Karpas-422 (cell line): ENCODE measurements at regions not wholly inside any gene's neighbourhood (a gene's known extent, or its start where the extent isn't known, plus 50 kb on each side); places are given as distances from the start of the nearest gene placed in this dataset.
A peak's percentile ranks its signal among the peaks of the same experiment; 100 is the strongest.

ENCODE experiments used
- DNase-seq: peaks from one replicate; pipeline ENCODE4 v3.0.0-alpha.2; 2015
- H2AFZ ChIP-seq: fragments of 200-600 bp; sonication (generic); 2 replicates; pipeline ENCODE4 v1.6.1; 2014; ENCODE audit warnings: antibody characterized with exemption, low read length, mixed read lengths
- H3K27ac ChIP-seq: fragments of 200-600 bp; sonication (generic); 2 replicates; pipeline ENCODE4 v1.5.1; 2014; ENCODE audit warnings: mild to moderate bottlenecking, low read length, moderate library complexity
- H3K27me3 ChIP-seq: fragments of 200-600 bp; sonication (generic); 2 replicates; pipeline ENCODE4 v1.6.1; 2014; ENCODE audit warnings: low read length, mixed read lengths
- H3K36me3 ChIP-seq: fragments of 200-600 bp; sonication (generic); 2 replicates; pipeline ENCODE4 v1.6.1; 2014; ENCODE audit warnings: low read length, mixed read lengths; ENCODE audit not compliant: insufficient read depth
- H3K4me1 ChIP-seq: fragments of 200-600 bp; sonication (generic); 2 replicates; pipeline ENCODE4 v1.6.1; 2014; ENCODE audit warnings: mild to moderate bottlenecking, low read length, mixed read lengths
- H3K4me2 ChIP-seq: fragments of 200-600 bp; sonication (generic); 2 replicates; pipeline ENCODE4 v1.6.1; 2014; ENCODE audit warnings: low read length, low read depth, mild to moderate bottlenecking; ENCODE audit not compliant: poor library complexity, severe bottlenecking
- H3K4me3 ChIP-seq: fragments of 200-600 bp; sonication (generic); 2 replicates; pipeline ENCODE4 v1.5.1; 2014; ENCODE audit warnings: mild to moderate bottlenecking, antibody characterized with exemption, low read length, mixed read lengths
- H3K79me2 ChIP-seq: fragments of 200-600 bp; sonication (generic); 2 replicates; pipeline ENCODE4 v1.6.1; 2014; ENCODE audit warnings: mild to moderate bottlenecking, low read length, mixed read lengths
- H3K9ac ChIP-seq: fragments of 200-600 bp; sonication (generic); 2 replicates; pipeline ENCODE4 v1.6.0; 2014; ENCODE audit warnings: low read length
- H3K9me2 ChIP-seq: fragments of 200-600 bp; sonication (generic), shearing (Covaris generic); replicated peaks from 2 replicates; pipeline ENCODE4 v1.6.0; 2014; ENCODE audit warnings: mild to moderate bottlenecking, low read length, moderate library complexity; ENCODE audit not compliant: insufficient read depth
- H3K9me3 ChIP-seq: fragments of 300-700, 200-600 bp; sonication (generic); 2 replicates; pipeline ENCODE4 v1.6.1; 2014; ENCODE audit warnings: low read length, mixed read lengths
- H4K20me1 ChIP-seq: fragments of 200-600 bp; sonication (generic); 2 replicates; pipeline ENCODE4 v1.6.1; 2014; ENCODE audit warnings: mild to moderate bottlenecking, antibody characterized with exemption, low read length, low read depth; ENCODE audit not compliant: insufficient read depth

DNA sequence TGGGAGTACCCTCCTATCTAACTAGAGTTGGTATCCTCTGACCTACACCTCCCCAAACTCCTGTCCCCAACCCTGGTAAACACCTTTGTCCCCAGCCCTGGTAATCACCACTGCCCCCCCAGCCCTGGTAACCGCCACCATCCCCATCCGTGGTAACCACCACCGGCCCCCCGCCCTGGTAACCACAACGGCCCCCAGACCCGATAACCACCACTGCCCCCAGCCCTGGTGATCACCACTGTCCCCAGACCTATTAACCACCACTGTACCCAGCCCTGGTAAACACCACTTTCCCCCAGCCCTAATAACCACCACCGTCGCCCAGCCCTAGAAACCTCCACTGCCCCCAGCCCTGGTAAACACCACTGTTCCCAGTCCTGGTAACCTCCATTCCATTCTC lies 820.2 kb upstream of the SALL3 start:
- Histone ChIP-seq H3K27ac (no peak overlapping the region), H3K4me1 (no peaks in the 10 kb centered on the region)

DNA sequence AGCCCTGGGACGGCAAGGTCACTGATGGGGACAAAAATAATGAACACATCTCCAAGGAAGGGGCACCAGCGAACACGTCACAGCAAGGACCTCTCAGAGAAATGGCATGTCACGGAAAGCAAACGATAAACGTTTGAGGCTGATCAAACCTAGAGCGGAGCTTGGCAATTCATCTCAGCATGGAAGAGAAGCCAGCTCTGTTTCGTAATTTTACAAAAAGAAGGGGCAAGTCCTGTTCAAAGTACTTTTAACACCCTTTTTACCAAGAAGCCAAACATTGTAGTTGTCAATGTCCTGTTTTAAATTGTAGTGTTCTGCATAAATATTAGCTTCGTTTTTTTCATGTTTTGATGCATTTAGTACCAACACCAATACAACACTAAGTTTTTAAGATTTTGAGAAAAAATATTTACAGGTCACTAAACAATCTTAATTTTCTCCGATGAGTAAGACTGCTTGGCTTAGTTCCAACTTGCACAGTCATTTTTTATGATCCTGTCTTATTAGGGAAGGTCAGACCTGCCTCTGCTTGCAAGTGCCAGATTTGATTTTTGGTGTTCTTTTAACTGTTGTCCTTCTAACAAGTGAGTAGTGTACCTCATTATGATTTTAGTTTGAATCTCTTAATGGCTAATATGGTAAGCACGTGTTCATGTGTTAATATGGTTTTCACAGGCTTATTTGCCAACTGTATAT lies 818.5 kb upstream of the SALL3 start:
- Histone ChIP-seq H3K9me3 (no peaks in the 10 kb centered on the region), H3K4me2 (no peak overlapping the region), H3K4me3 (no peak overlapping the region), H4K20me1 (no peaks in the 10 kb centered on the region), H3K36me3 (no peaks in the 10 kb centered on the region), H3K79me2 (no peaks in the 10 kb centered on the region), H3K4me1 (no peaks in the 10 kb centered on the region), H3K9me2 (no peaks in the 10 kb centered on the region), H2AFZ (no peak overlapping the region), H3K27ac (no peak overlapping the region), H3K27me3 (no peaks in the 10 kb centered on the region), H3K9ac (no peak overlapping the region)
- no peak for DNase-seq

More for the DNA sequence above, 820.2 kb upstream of the SALL3 start:
- Histone ChIP-seq H3K9me3 (no peaks in the 10 kb centered on the region), H3K36me3 (no peaks in the 10 kb centered on the region), H3K27me3 (no peaks in the 10 kb centered on the region), H3K9ac (no peak overlapping the region), H3K79me2 (no peaks in the 10 kb centered on the region), H3K9me2 (no peaks in the 10 kb centered on the region), H3K4me3 (no peak overlapping the region), H2AFZ (no peak overlapping the region), H3K4me2 (no peak overlapping the region), H4K20me1 (no peaks in the 10 kb centered on the region)
- no peak for DNase-seq

DNA sequence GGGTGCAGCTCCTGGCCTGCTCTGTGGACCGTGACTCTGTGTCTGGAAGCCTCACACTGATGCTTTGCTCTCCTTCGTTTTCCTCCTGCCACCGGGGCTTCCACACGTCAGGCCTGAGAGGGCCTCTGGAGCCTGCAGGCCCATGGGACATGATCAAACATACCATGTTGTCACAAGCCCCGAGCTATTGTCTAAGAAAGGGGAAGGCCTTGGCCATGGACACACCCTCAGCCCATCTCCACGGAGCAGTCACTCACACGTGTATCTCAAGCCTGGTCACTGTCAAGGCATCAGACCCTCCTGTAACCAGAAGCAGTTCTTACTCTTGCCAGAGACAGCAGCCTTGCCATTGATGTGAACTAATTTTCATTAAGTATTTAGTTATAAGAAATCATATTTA lies 814.1 kb upstream of the SALL3 start:
- Histone ChIP-seq H4K20me1 (no peaks in the 10 kb centered on the region), H3K4me3 (no peak overlapping the region), H3K27ac (no peak overlapping the region), H3K9ac (no peak overlapping the region), H3K79me2 (no peaks in the 10 kb centered on the region), H3K9me2 (no peaks in the 10 kb centered on the region), H3K4me2 (no peak overlapping the region), H3K27me3 (no peaks in the 10 kb centered on the region), H3K36me3 (no peaks in the 10 kb centered on the region), H2AFZ (no peak overlapping the region), H3K9me3 (no peaks in the 10 kb centered on the region), H3K4me1 (peaks cover under 1% of the 10 kb centered on the region; the same call in 1 of the 2 replicates)
- DNase-seq: no peak

DNA sequence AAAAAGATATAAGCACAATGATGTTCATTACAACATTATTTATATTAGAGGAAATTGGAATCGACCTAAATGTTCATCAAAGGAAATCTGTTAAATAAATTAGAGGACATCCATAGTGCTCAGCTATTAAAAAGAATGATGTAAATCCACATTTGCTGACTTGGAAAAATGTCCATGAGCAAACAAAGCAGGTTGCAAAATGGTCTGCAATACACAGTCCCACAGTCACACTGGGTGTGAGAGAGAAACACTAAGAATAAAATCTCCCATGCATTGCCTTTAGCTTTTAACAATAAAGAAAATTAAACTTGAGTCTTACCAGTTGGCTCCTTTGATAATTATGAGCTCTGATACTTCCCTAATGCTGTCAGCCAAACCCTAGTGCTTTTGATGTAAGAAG lies 811.1 kb upstream of the SALL3 start:
- Histone ChIP-seq H3K4me3 (no peak overlapping the region), H4K20me1 (no peaks in the 10 kb centered on the region), H3K9me3 (no peaks in the 10 kb centered on the region), H3K79me2 (no peaks in the 10 kb centered on the region), H2AFZ (no peak overlapping the region), H3K9me2 (no peaks in the 10 kb centered on the region), H3K27me3 (no peaks in the 10 kb centered on the region), H3K9ac (no peak overlapping the region), H3K4me2 (no peak overlapping the region), H3K27ac (no peak overlapping the region), H3K36me3 (no peaks in the 10 kb centered on the region), H3K4me1 (peaks cover 4% of the 10 kb centered on the region; the same call in 1 of the 2 replicates)
- no peak for DNase-seq

DNA sequence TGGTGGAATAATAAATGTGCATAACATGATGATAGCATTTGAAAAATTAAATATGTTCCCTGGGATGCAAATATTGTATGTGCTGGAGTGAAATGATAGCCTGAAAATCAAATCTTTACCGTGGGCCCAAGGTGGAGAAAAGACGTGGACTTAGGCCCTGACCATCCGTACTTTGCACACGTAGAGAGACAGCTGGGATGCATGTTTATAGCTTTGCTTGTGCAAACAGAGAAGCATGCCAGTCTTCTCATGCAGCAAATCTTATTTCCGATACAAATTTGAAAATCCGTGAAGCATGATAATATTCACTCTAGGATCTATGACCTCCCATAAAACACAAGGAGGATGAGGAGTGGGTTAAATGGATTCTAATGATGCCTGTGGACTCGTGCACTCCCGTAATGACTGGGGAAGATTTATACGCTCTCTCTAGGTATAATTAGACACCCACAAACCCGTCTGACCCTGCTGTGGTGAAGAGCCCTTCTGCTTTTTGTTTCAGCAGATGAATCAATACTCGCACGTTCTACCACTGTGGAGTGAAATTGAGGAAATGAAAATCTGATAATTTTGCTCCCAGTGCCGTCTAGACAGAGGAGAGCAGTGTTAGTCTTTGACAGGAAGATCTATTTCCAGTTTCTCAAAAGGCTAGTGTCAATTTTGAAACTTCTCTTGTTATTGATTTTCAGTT lies 810.3 kb upstream of the SALL3 start:
- Histone ChIP-seq H3K9me3 (no peaks in the 10 kb centered on the region), H3K9ac (no peak overlapping the region), H3K27ac (no peak overlapping the region), H3K79me2 (no peaks in the 10 kb centered on the region), H3K4me1 (peaks cover 4% of the 10 kb centered on the region; the same call in 1 of the 2 replicates), H3K4me2 (no peak overlapping the region), H3K9me2 (no peaks in the 10 kb centered on the region), H4K20me1 (no peaks in the 10 kb centered on the region), H3K27me3 (no peaks in the 10 kb centered on the region), H3K36me3 (no peaks in the 10 kb centered on the region), H3K4me3 (no peak overlapping the region), H2AFZ (no peak overlapping the region)
- peak; percentile 43 for DNase-seq

DNA sequence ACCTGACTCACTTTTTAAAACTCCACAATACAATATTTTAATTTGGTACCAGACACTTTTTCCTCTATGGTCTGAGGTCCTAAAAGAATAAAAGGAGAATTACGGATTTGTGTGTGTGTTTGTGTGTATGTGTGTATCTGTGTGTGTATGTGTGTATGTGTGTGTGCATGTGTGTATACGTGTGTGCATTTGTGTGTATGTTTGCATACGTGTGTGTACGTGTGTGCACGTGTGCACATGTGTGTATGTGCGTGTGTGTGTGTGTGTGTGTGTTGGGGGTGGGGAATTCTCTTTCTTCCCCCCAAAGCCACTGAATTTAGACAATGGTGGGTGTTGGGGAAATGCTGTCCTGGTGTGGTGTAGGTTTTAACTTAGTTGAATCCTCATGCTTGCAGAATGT lies 807.7 kb upstream of the SALL3 start:
- Histone ChIP-seq H3K9me2 (no peaks in the 10 kb centered on the region), H4K20me1 (no peaks in the 10 kb centered on the region), H3K4me1 (peaks cover 4% of the 10 kb centered on the region; the same call in 1 of the 2 replicates), H2AFZ (no peak overlapping the region), H3K27ac (no peak overlapping the region), H3K4me3 (no peak overlapping the region), H3K79me2 (no peaks in the 10 kb centered on the region), H3K36me3 (no peaks in the 10 kb centered on the region), H3K4me2 (no peak overlapping the region), H3K9ac (no peak overlapping the region), H3K9me3 (no peaks in the 10 kb centered on the region), H3K27me3 (no peaks in the 10 kb centered on the region)
- DNase-seq: no peak

DNA sequence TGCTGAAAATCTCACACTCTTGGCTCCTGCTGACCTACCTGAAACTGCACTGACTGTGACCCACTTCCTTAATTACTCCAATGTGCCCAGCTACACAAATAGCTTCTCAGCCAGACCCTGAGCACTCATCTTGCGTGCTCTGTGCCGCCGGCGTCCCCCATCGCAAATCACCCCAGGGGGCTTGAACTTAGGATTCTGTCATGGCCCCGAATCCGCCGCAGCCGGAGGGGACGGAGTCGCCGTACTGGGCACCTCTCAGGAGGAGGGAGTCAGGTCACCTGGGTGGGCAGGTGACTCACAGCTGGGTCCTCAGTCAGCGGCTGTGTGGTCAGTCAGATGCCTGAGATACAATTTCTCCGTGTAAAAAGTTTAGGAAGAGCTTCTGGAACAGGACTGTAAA lies 804.9 kb upstream of the SALL3 start:
- Histone ChIP-seq H3K4me3 (no peak overlapping the region), H3K27ac (no peak overlapping the region), H3K9ac (no peak overlapping the region), H3K79me2 (no peaks in the 10 kb centered on the region), H2AFZ (no peak overlapping the region), H3K9me3 (no peaks in the 10 kb centered on the region), H3K9me2 (no peaks in the 10 kb centered on the region; the same call in 1 of the 2 replicates), H3K36me3 (no peaks in the 10 kb centered on the region), H3K4me2 (no peak overlapping the region), H3K27me3 (no peaks in the 10 kb centered on the region), H3K4me1 (peaks cover 4% of the 10 kb centered on the region; the same call in 1 of the 2 replicates), H4K20me1 (no peaks in the 10 kb centered on the region)
- no peak for DNase-seq

DNA sequence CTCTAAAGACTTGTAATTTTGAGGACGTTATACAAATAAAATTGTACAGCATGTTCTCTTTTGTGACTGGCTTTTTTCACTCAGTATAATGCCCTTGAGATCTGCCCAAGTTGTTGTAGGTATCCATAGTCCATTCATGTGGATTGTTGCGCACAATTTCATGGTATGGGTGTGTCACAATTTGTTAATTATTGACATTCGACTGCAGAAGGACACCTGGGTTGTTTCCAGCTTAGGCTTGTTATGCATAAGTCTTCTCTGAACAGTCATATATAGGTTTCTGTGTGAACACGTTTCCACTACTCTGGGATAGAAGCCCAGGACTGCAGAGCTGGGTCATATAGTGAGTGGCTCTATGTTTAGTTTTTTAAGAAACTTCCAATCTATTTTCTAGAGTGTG lies 800.8 kb upstream of the SALL3 start:
- Histone ChIP-seq H3K27me3 (no peaks in the 10 kb centered on the region), H3K4me3 (no peak overlapping the region), H3K9me2 (no peaks in the 10 kb centered on the region; the same call in 1 of the 2 replicates), H2AFZ (no peak overlapping the region), H3K79me2 (no peaks in the 10 kb centered on the region), H3K9ac (no peak overlapping the region), H3K36me3 (no peaks in the 10 kb centered on the region), H3K9me3 (peaks cover 7% of the 10 kb centered on the region), H4K20me1 (no peaks in the 10 kb centered on the region), H3K4me1 (no peaks in the 10 kb centered on the region), H3K27ac (no peak overlapping the region), H3K4me2 (no peak overlapping the region)
- DNase-seq: no peak
